GM19328 (cell line): ENCODE measurements at regions not wholly inside any gene's neighbourhood (a gene's known extent, or its start where the extent isn't known, plus 50 kb on each side); places are given as distances from the start of the nearest gene placed in this dataset.

Experiments used
- ATAC-seq: cut with Tn5 transposase; IDR thresholded peaks from one replicate; pipeline ENCODE4 v1.9.1; 2021; ENCODE audit warnings: mild to moderate bottlenecking, moderate library complexity; ENCODE audit not compliant: unreplicated experiment

- ATAC-seq: no peak
These were observed 120.2 kb downstream of the WT1 start for GRCh38 chr11:32315121-32315520.

DNA sequence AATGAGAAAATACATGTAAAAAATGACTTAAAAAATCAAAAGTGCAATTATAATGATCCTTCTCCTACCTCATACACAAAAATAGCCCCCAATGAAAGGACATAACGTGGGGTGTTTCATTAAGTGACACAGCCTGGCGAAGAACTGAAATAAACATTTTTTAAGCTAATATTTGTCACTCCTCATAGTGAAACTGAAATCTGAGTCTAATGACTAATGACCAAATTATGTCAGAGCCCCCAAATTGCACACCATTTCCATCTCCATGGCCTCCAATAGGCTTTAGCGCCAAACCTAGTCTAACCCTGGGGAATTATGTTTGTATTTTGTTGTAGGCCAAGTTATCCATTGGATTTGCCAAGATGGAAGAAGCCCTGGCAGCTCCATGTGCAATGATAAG is 119.1 kb downstream of the WT1 start:
- no peak for ATAC-seq

DNA sequence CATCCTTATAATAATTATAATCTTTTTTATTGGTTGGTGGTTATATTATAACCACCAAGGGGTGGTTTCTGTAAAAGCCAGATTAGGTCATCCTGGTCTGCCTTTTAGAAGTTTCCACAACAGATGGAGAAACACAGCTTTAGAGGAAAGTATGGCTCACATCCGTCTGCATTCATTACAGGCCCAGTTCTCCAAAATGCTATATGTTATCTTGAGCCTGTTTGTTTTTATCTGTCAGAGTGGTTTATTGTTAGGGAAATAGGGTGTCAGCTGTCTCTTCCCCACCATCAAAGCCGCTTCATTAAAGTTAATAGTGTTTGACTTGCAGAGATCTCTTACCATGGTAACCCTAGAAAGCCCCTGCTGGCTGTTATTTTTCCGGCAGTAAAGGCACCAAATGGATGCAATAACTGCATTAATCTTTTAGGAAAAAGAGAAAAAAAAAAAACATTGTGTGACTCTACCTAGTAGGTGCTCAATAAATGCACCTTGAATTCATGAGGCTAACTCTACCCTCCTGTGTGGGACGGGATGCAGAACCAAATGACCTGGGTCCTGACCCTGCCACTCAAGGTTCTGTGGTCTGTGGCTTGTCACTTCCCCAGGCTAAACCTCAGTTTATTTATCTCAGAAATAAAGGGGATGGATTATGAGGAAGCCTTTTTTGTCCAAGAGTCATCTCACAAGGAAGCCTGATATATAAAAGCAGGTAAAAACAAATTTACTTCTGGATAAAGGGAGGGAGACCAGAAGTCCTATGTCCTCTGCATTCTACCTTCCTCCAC is 118.3 kb downstream of the WT1 start:
- no peak for ATAC-seq

DNA sequence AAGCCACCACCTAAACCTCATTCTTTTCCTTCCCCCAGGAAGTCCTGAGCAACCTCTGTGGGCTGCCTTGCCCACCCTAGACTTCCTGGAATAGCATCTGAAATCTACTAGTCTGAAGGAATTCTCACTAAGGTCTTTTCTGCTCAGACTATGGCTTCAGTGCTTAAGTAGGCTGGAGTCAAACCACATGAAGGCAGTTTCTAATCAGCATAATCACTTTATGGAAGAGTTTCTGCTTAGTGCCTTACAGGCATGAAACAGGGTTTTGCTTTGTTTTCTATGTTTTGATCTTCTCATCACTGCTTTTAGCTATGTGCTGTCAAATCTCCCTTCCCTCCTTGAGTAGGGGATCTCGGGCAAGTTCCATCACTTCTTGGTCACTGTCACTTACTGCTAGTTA is 117.7 kb downstream of the WT1 start:
- ATAC-seq: no peak

DNA sequence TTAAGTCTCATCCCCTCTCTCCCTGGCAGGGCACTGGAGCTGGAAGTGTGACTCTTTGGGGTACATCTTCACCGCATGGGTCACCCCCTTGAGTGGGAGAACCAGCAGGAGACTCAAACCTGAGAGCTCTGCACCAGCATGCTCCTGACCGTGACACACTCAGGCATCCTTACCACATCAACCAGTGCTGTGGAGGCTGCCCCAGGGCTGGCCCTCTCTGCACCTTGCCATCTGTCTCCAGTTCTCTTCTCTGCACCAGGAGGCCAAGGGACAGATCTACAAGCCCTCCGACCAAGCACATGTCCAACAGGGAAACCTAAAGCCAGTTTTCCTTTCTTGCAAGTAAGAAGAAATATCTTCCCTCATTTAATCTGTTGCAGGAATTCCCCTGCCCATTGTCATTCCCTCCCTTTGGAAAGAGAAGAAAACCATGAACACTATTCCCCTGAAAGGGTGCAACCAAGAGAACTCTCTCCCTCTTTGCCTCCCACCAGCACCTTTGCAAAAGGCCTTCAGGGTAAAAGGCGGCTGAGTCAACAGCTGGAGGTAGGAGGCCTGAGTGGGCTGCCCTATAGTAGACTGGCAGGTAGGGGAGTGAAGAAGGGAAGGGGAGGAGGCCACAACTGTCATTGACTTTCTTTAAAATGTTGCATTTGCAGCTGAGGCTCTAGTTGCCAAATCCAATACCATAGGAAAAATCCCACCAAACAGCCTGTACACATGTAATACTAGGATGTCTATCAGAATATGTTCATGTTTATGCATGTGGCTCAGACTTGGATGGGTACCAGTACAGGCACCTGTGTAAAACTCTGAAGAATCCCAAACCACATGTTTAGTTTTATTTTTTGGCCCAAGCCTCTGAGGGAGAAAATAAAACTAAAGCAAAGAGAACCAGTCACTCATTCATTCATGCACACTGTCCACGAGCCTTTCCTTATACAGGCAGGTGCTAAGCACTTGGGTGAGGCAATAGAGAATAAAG is 117.0 kb downstream of the WT1 start:
- no peak for ATAC-seq

- no peak for ATAC-seq
These were observed 111.6 kb downstream of the WT1 start for GRCh38 chr11:32323814-32324130.

- ATAC-seq: no peak
These were observed 110.2 kb downstream of the WT1 start for GRCh38 chr11:32325187-32325586.

DNA sequence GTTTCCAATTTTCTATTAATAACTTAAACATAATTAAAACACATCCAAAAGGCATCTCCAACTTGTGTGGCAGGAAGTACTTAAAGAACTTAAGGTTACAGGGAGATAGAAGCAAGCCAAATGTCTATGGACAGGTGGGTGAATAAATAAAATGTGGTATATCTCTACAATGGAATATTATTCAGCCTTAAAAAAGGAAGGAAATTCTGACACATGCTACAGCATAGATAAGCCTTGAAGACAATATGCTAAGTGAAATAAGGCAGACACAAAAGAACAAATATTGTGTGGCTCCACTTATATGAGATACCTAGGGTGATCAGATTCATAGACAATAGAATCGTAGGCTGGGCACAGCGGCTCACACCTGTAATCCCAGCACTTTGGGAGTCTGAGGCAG is 109.6 kb downstream of the WT1 start:
- no peak for ATAC-seq

GRCh38 chr11:32326522-32326921 is 108.8 kb downstream of the WT1 start:
- no peak for ATAC-seq

DNA sequence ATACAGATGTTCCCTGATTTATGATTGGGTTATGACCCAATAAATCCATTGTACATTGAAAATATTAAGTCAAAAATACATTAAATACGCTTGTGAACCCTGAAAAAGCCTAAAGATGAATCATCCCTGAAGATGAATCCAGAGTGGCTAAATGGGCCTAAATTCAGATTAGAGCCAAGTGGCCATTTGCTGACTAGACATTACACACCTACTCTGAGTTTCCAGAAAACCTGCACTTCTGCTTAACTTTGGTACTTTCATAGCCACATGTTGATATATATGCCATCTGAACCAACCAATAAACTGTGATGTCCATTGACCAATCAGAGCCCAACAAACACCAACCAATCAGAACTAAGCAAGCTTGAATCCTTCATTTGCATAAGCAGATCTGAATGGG is 106.9 kb downstream of the WT1 start:
- ATAC-seq: no peak

- ATAC-seq: no peak
These were observed 104.2 kb downstream of the WT1 start for GRCh38 chr11:32331098-32331497.

GRCh38 chr11:32331792-32332191 is 103.5 kb downstream of the WT1 start:
- ATAC-seq: no peak

DNA sequence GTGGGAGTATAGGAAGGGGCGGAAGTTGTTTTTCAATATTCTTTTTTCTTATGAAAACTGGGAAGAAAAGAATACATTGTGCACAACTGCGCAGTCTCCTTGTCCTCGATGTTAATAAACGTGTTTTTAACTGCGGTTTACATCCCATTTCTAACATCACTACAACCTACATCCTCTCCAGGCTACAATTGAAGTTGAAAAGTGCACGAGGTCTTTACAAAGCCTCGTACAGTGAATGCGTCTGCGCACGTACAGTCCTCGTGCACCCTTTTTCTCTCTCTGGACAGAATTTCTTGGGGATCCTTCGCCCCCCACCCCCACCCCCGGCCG is 102.4 kb downstream of the WT1 start:
- ATAC-seq: no peak

- no peak for ATAC-seq
These were observed 101.9 kb downstream of the WT1 start for GRCh38 chr11:32333320-32333991.

DNA sequence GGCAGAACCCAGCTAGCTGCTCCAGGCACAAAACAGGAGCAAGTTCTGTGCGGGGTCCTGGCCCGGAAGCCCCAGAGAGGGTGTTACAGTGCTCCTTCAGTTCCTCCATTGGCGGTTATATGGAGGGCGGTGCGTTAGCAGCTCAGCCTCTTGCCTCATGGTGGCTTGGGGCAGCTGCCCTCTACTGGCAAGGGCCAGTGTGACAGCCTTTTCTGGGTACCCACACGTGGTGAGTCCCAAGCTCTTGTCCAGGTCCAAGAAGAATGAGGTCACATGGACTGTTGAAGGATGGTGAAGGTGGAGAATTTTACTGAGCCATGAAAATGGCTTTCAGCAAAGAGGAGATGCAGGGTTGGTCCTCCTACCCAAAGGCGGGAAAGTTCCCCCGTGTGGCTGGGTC is 100.5 kb downstream of the WT1 start:
- ATAC-seq: no peak
